ENCODE measurements at regions not wholly inside any gene's neighbourhood (a gene's known extent, or its start where the extent isn't known, plus 50 kb on each side); places are given as distances from the start of the nearest gene placed in this dataset.

- no peak overlapping the region for H2AFZ ChIP-seq (ENCODE audit: low read depth)
- no peaks in the 10 kb centered on the region for H3K79me2 ChIP-seq (ENCODE audit: insufficient read depth, low read depth)
- no peak overlapping the region for H3K27ac ChIP-seq
- no peak overlapping the region for H3K4me3 ChIP-seq (IDR thresholded peaks at IDR 0.05; ENCODE audit: insufficient read depth, low read depth, low read length)
- no peak overlapping the region for H3K9ac ChIP-seq
- H3K4me1 ChIP-seq (ENCODE audit: low read depth, poor library complexity, severe bottlenecking), result no peaks in the 10 kb centered on the region
- TF ChIP-seq CTCF (conservative IDR thresholded peaks at IDR 0.05; ENCODE audit: low read depth, low read length), result no peak
- H4K20me1 ChIP-seq (ENCODE audit: insufficient read depth), result no peaks in the 10 kb centered on the region
- no peaks in the 10 kb centered on the region for H3K27me3 ChIP-seq (ENCODE audit: insufficient read depth, low read depth)
- H3K4me2 ChIP-seq, result no peak overlapping the region
- no peaks in the 10 kb centered on the region for H3K36me3 ChIP-seq (ENCODE audit: insufficient read depth)
Observed at GRCh38 chr2:163375472-163375871, 360.3 kb downstream of the FIGN start.

GRCh38 chr2:163375070-163375469 lies 360.7 kb downstream of the FIGN start:
- Histone ChIP-seq H3K4me3 (IDR thresholded peaks at IDR 0.05; ENCODE audit: insufficient read depth, low read depth, low read length) (no peak overlapping the region), H4K20me1 (ENCODE audit: insufficient read depth) (no peaks in the 10 kb centered on the region), H3K9ac (no peak overlapping the region), H3K27me3 (ENCODE audit: insufficient read depth, low read depth) (no peaks in the 10 kb centered on the region), H3K27ac (no peak overlapping the region), H3K79me2 (ENCODE audit: insufficient read depth, low read depth) (no peaks in the 10 kb centered on the region), H2AFZ (ENCODE audit: low read depth) (no peak overlapping the region), H3K4me2 (no peak overlapping the region), H3K4me1 (ENCODE audit: low read depth, poor library complexity, severe bottlenecking) (no peaks in the 10 kb centered on the region), H3K36me3 (ENCODE audit: insufficient read depth) (no peaks in the 10 kb centered on the region)
- TF ChIP-seq CTCF (conservative IDR thresholded peaks at IDR 0.05; ENCODE audit: low read depth, low read length), result no peak

GRCh38 chr2:163374282-163374681 lies 361.5 kb downstream of the FIGN start:
- H3K4me3 ChIP-seq (IDR thresholded peaks at IDR 0.05; ENCODE audit: insufficient read depth, low read depth, low read length), result no peak overlapping the region
- no peaks in the 10 kb centered on the region for H3K36me3 ChIP-seq (ENCODE audit: insufficient read depth)
- H4K20me1 ChIP-seq (ENCODE audit: insufficient read depth), result no peaks in the 10 kb centered on the region
- no peak overlapping the region for H3K9ac ChIP-seq
- no peak overlapping the region for H3K27ac ChIP-seq
- TF ChIP-seq CTCF (conservative IDR thresholded peaks at IDR 0.05; ENCODE audit: low read depth, low read length), result no peak
- H3K4me1 ChIP-seq (ENCODE audit: low read depth, poor library complexity, severe bottlenecking), result no peaks in the 10 kb centered on the region
- H3K27me3 ChIP-seq (ENCODE audit: insufficient read depth, low read depth), result no peaks in the 10 kb centered on the region
- no peaks in the 10 kb centered on the region for H3K79me2 ChIP-seq (ENCODE audit: insufficient read depth, low read depth)
- H3K4me2 ChIP-seq, result no peak overlapping the region
- H2AFZ ChIP-seq (ENCODE audit: low read depth), result no peak overlapping the region

GRCh38 chr2:163373496-163373895 lies 362.3 kb downstream of the FIGN start:
- H2AFZ ChIP-seq (ENCODE audit: low read depth), result no peak overlapping the region
- no peak overlapping the region for H3K27ac ChIP-seq
- H4K20me1 ChIP-seq (ENCODE audit: insufficient read depth), result no peaks in the 10 kb centered on the region
- no peak for TF ChIP-seq CTCF (conservative IDR thresholded peaks at IDR 0.05; ENCODE audit: low read depth, low read length)
- no peak overlapping the region for H3K4me2 ChIP-seq
- no peaks in the 10 kb centered on the region for H3K27me3 ChIP-seq (ENCODE audit: insufficient read depth, low read depth)
- no peak overlapping the region for H3K4me3 ChIP-seq (IDR thresholded peaks at IDR 0.05; ENCODE audit: insufficient read depth, low read depth, low read length)
- H3K4me1 ChIP-seq (ENCODE audit: low read depth, poor library complexity, severe bottlenecking), result no peaks in the 10 kb centered on the region
- H3K9ac ChIP-seq, result no peak overlapping the region
- H3K36me3 ChIP-seq (ENCODE audit: insufficient read depth), result no peaks in the 10 kb centered on the region
- no peaks in the 10 kb centered on the region for H3K79me2 ChIP-seq (ENCODE audit: insufficient read depth, low read depth)
